HG03439 (cell line): ENCODE measurements at regions not wholly inside any gene's neighbourhood (a gene's known extent, or its start where the extent isn't known, plus 50 kb on each side); places are given as distances from the start of the nearest gene placed in this dataset.
"Not testable (repeated sequence)": the region's sequence is repeated elsewhere in the genome, so short reads cannot be mapped to it uniquely, and the experiment has no call there.

Source experiments
- ATAC-seq: cut with Tn5 transposase; IDR thresholded peaks from one replicate; pipeline ENCODE4 v1.9.1; 2021; ENCODE audit warnings: mild to moderate bottlenecking, moderate library complexity; ENCODE audit not compliant: unreplicated experiment

DNA sequence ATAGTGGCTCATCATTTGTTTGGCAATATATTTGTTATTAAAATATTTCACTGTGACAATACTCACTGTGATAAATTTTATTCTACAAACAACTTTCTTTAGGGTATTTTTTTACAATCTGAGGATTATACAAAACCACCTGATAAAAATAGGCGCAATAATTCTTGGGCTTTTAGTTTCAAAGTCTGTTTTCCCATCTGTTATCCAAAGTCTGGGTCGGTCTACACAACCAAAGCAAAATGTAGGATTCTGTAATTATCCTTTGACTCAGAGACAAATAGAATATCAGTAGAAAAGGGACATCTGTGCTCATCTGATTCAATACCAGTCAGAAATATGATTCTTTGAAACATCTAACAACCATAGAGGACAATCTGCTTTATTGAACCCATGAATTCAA is 271.8 kb upstream of the AMIGO2 start:
- ATAC-seq, result no peak

DNA sequence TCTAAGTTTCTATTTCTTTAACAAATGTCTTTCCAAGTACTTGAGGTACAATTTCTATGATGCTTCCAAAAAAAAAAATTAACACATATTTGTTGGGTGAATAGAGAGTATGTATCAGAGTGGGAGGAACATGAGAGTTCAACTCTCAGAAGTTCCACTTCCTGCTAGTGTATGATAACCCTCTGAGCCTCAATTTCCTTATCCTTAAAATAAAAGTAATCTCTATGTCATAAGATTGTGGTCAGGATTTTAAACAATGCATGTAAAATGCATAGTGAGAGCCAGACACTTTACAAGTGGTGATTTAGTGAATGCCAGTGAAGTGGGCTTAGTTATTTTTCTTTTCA is 270.3 kb upstream of the AMIGO2 start:
- no peak for ATAC-seq

DNA sequence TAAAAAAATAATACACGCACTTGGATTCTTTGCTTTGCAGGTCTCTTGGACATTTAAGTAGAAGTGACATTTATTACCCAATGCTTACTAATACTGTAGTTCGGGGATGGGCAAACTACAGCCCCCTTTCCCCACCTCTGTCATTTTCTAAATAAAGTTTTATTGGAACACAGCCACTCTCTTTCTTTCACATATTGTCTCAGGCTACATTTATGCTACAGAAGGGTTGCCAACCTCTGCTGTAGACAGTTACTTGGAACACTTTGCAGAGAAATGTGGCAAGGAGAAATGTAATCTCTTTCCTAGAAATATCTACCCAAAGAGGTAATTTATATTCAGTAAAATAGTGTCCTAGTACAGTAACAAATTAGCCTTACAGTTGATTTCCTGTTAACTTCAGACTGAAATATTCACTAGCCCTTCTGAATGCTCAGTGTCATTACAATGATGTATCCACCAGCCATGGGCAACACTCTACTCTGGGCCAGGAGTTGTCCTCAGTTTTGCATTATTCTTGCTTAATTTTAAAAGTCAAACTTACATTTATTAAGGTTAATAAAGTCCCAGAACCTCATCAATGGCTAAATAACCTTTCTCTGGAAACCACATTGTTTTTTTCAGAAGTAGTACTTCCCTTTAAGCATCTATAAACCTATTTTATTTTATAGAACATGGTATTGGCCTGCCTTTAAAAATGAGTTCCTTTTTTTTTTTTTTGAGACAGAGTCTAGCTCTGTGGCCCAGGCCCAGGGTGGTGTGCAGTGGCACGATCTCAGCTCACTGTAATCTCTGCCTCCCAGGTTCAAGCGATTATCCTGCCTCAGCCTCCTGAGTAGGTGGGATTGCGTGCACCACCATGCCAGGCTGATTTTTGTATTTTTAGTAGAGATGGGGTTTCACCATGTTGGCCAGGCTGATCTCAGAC is 269.6 kb upstream of the AMIGO2 start:
- ATAC-seq, result no peak

DNA sequence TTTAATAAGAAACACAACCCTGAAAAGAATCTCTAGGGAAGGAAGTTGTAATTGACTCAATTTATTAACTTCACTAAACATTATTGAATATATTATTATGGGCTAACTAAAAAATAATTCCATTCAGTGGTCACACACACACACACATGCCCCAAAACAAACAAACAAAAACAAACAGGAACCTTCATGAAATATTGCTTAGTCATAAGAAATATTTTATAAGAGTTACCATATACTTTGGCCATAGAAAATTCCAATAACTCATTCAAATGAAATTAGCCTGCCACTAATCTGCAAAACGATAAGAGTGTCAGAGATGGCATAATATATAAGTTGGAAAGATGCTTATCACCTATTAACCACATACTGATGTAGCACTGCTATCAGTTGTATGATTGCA is 268.4 kb upstream of the AMIGO2 start:
- no peak for ATAC-seq

DNA sequence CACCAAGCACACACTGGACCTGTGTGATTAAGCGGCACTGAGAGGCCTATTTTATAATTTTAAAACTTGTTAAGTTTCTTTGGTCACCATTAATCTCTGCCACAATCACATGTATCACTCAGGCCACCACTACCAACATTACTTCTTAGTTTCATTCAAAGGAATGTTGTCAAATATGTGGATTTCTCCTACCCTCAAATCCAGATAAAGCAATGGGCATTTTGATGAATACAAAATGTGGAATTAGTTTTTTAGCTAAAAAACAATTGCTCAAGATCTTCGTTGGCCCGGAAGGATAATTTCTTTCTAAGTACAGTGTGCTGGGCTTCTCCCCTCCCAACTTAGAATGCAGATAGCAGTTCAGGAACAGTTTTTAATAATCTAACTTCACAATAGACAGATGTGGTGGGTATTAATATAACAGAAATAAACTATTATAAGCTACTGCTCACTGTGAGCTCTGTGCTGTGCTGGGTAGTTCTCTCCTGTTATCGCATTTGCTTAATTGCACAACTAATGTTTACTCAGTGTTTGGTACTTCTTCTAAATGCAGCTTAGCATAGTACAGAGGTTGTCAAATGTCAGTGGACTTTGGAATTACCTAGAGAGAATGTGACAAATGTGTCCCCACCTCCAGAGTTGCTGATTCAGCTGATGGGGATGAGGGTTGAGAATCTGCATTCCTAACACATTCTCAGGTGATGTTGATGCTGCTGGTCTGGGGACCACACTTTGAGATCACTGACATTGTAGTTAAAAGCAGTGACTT is 266.7 kb upstream of the AMIGO2 start:
- ATAC-seq, result no peak

DNA sequence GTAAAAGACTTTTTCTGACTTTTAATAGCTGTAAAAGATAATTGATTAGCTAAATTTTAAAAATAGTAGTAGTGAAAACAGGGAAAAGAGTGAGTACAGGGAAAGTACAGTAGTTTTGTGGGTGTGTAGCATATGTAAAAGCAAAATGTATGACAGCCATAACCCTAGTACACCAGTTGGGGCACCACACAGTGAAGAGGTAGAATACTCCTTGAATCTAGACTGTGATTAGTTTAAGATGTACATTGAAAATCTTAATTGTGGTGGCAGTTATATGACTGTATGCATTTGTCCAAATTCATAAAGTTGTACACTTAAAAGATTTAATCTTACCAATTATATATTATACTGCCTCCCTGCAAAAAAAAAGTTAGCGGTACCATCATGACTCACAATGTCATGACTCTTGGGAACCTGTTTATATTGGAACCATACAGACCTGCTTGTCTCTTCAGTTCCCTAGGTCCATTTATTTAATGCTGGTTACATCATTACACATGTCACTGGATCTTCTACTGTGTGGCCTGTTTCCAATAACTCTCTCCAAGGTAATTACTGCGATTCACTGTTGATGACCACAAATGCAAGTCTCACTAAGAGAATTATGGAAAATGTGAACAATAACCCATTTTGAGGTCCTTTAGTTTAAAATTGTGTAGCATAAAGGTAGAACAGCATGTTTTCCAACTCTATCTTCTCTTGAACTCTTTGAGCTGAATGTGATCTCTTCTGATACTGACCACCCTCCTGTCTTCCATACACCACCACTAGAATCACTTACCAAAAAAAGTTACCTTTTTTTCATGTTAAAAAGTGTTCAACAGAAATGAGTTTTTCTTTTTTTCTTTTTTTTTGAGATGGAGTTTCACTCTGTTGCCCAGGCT is 264.2 kb upstream of the AMIGO2 start:
- ATAC-seq, result no peak

DNA sequence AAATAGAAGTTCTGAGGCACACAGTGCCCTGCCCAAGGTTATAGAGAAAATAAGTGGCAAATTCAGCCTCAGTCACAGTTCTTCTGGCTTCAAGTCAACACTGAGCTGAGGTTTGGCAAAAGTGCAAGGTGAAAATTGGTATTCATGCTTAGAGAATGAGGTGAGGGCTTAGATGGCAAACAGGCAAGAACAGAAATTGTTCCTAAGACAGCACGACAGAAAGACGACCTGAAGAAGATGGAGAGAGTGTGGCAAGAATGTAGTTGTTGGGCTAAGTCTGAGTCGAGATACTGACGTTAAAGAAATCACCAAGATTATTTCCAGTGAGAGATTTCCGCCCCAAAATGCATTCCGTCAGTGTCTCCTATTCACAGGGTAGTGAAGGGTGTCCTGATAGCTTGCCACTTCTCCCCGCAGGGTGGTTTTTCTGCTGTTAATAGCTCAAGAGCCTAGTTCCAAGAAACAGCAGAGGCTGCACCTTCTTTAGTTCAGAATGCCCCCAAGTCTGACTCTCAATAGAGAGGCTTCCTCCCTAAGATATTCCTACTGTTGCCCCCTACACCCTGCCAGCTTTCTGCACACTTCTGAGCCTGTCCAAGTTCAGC is 260.8 kb upstream of the AMIGO2 start:
- no peak for ATAC-seq

DNA sequence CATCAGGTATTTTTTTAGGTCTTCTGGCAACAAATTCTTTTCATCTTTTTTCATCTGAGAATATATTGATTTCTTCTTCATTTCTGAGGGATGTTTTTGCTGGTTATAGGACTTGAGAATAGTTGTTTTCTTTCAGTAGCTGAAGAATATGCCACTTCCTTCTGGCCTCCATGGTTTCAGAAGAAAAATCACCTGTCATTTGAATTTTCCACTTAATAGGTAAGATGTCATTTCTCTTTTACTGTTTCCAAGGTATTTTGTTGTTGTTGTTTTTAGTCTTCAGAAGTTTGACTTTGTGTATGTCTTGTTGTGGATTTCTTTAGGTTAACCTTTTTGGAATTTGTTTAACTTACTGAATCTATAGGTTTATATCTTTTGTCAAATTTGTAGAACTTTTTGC is 257.8 kb upstream of the AMIGO2 start:
- ATAC-seq, result no peak

DNA sequence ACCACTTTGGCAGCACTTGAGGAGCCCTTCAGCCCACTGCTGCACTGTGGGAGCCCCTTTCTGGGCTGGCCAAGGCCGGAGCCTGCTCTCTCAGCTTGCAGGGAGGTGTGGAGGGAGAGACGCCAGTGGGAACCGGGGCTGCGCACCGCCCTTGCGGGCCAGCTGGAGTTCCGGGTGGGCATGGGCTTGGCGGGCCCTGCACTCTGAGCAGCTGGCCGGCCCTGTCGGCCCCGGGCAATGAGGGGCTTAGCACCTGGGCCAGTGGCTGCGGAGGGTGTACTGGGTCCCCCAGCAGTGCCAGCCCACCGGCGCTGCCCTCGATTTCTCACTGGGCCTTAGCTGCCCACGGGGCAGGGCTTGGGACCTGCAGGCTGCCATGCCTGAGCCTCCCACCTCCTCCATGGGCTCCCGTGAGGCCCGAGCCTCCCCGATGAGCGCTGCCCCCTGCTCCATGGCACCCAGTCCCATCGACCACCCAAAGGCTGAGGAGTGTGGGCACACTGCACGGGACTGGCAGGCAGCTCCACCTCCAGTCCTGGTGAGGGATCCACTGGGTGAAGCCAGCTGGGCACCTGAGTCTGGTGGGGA is 253.6 kb upstream of the AMIGO2 start:
- ATAC-seq, result not testable (repeated sequence)

DNA sequence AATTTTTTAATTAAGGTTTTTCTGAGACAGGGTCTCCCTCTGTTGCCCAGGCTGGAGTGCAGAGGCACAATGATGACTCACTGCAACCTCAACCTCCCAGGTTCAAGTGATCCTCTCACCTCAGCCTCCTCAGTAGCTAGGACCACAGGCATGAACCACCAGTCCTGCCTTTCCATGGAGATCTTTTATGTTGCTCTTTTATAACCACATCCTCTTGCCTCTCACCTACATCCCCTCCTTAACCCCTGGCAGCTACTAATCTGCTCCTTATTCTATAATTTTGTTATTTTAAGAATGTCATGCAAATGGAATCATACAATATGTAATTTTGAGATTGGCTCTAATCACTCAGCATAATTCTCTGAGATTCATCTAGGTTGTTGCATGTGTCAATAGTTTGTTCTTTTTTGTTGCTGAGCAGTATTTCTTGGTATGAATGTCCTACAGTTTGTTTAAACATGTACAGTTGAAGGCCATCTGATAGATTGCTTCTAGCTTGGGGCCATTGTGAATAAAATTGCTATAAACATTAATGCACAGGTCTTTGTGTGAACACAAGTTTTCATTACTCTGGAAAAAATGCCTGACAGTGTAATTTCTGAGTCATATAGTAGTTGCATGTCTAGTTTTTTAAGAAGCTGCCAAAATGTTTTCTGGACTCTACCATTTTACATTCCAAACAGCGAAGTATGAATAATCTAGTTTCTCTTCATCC is 249.2 kb upstream of the AMIGO2 start:
- no peak for ATAC-seq

DNA sequence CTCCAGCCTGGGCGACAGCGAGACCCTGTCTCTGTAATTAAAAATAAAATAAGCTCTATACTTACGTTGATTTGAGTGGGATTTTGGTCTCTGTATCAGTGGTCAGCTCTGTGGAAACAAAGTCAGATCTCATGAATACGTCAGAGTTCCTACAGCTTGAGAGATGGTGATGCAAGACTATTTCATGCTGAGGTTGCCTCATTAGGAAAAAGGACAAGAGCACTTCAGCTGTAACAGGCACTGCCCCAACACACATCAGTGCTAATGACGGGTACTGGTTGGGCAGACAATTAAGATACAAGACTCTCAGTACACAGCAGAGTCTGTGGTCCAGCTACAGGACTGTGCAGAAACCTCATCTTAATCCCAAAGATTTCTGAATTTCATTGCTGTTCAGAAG is 246.4 kb upstream of the AMIGO2 start:
- no peak for ATAC-seq

DNA sequence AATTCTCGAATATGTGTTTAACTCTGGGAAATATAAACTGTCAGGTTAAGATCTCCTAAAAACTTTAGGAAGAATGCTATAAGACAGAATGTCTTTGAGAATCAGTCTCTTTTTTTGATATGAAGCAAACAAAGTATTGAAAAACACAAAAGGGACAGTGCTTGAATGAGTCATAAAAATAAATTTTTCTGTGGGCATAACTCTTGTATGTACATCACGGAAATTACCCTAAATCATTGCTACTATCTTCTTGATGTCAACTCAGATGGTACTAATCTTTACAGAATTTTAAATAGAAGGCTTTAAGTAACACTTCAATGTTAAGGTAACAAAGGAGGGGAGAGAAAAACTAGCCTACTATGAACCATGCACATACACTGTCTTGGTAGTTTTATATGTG is 244.0 kb upstream of the AMIGO2 start:
- ATAC-seq, result no peak

DNA sequence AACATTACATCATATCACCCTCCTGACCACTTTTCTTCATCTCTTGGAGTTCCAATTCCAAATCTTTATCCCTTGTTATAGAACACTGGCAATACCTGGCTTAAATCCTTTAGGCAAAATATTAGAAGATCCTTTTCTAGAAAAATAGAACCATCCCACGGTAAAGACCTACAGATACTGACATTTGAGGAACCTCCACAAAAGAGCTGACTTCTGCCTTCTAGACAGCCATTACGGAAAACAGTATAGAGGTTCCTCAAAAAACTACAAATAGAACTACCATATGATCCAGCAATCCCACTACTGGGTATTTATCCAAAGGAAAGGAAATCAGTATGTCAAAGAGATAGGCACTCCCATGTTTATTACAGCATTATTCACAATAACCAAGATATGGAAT is 241.7 kb upstream of the AMIGO2 start:
- no peak for ATAC-seq

DNA sequence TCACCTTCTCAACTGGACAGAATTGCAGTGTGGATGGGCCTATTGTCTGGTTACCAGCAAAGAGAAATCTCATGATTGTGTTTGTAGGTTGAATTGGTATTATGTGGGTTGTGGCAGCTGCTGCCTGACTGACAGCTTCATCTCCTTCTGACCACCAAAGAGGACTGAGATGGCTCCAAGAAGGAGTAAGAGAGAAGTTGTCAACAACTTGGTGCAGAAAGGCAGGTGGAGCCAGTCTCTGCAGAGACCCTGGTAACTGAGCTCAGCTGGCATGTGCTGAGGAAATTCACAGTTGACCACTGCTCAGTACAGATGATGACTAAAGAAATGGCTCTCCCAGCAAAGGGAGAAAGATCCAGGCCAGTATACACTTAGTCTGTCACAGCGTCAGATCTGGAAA is 240.0 kb upstream of the AMIGO2 start:
- no peak for ATAC-seq

DNA sequence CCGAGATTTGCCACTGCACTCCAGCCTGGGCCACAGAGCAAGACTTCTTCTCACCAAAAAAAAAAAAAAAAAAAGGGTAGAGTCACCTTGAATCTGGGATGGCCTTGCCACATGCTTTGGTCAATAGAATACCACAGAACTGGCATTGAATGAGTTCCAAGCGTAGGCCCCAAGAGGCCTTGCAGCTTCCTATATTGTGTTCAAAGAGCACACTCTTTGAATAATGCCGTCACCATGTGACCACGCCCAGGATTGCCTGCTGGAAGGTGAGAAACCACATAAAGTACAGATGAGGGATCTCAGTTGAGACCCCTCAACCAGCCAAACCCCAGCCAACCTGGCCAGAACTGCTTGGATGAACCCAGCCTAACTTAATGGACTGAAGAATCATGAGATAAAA is 239.2 kb upstream of the AMIGO2 start:
- ATAC-seq, result no peak

DNA sequence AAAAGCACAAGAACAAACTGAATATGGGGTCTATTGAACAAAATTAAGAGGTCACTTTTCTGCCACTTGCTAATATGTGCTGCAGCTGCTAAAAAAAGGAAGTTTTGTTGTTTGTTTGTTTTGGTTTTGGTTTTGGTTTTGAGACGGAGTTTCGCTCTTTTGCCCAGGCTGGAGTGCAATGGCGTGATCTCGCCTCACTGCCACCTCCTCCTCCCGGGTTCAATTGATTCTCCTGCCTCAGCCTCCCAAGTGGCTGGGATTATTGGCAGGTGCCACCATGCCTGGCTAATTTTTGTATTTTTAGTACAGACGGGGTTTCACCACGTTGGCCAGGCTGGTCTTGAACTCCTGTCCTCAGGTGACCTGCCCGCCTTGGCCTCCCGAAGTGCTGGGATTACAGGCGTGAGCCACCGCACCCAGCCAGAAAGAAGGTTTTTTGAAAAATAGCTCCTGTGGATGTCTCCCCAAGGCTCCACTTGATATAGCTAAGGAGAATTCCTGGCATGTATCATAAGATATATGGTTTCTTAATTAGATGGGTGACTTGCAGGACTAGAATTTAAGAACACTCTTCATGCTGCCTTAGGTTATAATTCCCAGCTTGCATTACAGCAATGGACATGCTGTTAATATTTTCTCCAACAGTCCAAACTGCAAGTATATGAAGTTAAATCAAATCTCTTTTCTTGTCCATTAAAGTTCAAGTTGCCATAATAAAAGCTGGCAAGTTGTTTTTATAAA is 237.6 kb upstream of the AMIGO2 start:
- no peak for ATAC-seq

DNA sequence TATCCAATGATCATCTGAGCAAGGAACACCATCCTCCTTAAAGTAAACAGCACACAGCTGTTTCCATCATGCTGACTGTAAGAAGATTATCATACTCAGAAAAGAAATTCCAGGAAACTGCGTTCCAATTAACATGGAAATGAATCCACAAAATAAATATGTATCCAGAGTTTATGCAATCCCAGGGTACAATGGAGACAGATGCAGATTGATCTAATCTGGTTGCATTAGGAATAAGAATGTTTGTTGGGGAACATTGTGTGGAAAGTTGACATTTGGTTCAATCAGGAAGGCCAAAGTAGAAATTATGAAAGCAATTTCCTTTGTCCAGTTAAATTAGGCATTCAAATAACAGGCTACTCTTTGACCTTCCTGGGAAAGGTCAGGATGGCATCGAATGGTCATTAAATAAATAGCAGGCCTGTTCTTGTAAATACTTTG is 236.9 kb upstream of the AMIGO2 start:
- ATAC-seq, result no peak

DNA sequence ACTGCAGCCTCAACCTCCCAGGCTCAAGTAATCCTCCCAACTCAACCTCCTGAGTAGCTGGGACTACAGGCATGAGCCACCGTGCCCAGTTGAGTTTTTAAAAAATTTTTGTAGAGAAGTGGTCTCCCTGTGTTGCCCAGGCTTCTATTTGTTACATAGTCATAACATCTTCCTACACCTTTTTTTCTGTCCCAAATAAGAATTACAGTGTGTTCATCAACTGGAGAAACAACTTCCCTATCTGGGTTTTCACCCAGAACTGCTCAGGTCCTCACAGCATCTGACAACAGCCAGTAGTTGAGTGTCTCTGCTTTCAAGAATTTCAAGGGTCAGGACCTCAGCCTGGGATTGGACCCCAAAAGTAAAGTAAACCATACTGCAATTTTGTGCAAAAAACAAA is 235.2 kb upstream of the AMIGO2 start:
- no peak for ATAC-seq

DNA sequence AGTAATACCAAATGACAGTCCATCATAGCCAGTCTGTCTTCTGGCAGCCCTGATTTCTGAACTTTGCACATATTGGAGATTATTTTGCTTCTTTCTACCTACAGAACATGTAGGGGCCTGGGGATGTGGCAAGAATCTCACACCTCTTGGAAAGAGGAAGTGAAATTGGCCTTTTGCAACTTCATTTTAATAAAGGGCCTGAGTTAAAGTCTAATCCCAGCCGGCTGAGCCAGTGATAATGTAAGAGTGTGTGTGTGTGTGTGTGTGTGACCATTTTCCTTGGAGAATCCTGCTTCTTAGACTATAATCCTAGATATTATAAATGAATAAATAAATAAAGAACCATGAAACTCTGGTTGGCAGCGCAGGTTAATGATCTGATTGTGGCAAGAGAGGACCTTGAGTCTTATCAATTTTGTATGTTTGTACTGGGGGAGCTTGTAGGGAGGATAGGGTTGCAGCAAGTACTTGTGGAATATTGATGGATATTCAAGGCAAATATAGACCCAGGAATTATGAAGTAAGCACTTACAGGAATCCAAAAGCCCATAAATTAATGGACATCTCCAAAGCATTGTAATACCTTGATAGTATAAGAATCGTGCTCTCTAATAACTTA is 233.2 kb upstream of the AMIGO2 start:
- peak; percentile 87 for ATAC-seq
